DOHH2 (cell line): ENCODE measurements at regions not wholly inside any gene's neighbourhood (a gene's known extent, or its start where the extent isn't known, plus 50 kb on each side); places are given as distances from the start of the nearest gene placed in this dataset.

Source experiments
- EZH2phosphoT487 ChIP-seq: fragments of 200-600 bp; sonication (generic); IDR thresholded peaks from 2 replicates; pipeline ENCODE4 v1.6.1; 2017; ENCODE audit warnings: borderline replicate concordance, mild to moderate bottlenecking, antibody characterized with exemption, low read length, moderate library complexity, mixed read lengths
- TF ChIP-seq, protein P1 (sequence below): fragments of 200-600 bp; sonication (generic); IDR thresholded peaks from one replicate; pipeline ENCODE4 v1.5.1; 2014; ENCODE audit warnings: antibody characterized with exemption, mild to moderate bottlenecking, low read depth, low read length; ENCODE audit not compliant: poor library complexity, severe bottlenecking

DNA sequence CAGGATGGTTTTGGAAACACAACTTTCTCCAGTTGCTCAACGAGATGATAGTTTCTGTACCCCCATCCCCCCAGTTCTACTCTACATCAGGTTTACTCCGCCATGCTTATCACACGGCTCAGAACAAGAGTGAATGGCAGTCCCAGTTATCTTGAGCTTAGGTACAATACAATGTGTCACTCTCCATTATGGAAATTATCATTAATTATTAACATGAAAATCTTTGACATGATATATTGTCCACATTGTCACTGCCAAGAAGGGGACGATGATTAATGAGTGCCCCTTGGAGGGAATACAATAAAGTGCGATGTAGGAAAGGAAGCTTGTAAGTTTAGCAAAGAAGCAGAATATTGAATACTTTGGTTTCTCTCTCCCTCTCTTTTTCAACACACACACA is 252.6 kb upstream of the CFAP20DC start:
- TF ChIP-seq, protein P1, sequence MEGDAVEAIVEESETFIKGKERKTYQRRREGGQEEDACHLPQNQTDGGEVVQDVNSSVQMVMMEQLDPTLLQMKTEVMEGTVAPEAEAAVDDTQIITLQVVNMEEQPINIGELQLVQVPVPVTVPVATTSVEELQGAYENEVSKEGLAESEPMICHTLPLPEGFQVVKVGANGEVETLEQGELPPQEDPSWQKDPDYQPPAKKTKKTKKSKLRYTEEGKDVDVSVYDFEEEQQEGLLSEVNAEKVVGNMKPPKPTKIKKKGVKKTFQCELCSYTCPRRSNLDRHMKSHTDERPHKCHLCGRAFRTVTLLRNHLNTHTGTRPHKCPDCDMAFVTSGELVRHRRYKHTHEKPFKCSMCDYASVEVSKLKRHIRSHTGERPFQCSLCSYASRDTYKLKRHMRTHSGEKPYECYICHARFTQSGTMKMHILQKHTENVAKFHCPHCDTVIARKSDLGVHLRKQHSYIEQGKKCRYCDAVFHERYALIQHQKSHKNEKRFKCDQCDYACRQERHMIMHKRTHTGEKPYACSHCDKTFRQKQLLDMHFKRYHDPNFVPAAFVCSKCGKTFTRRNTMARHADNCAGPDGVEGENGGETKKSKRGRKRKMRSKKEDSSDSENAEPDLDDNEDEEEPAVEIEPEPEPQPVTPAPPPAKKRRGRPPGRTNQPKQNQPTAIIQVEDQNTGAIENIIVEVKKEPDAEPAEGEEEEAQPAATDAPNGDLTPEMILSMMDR = no peak
- no peak for TF ChIP-seq EZH2phosphoT487
